NCI-H1930 (cell line): ENCODE measurements at regions not wholly inside any gene's neighbourhood (a gene's known extent, or its start where the extent isn't known, plus 50 kb on each side); places are given as distances from the start of the nearest gene placed in this dataset.

Experiments
- DNase-seq, 2 experiments: peaks; one replicate each; lab custom pipeline; 2025; lab: John Stamatoyannopoulos, UW

- DNase-seq: no peak
Measured at GRCh38 chr10:54983255-54983654, 182.2 kb upstream of the PCDH15 start.

GRCh38 chr10:54962134-54962900 is 161.3 kb upstream of the PCDH15 start:
- DNase-seq: no peak

- no peak for DNase-seq
Measured at GRCh38 chr10:54961040-54961439, 160.0 kb upstream of the PCDH15 start.

GRCh38 chr10:54958844-54959243 is 157.8 kb upstream of the PCDH15 start:
- DNase-seq: no peak

DNA sequence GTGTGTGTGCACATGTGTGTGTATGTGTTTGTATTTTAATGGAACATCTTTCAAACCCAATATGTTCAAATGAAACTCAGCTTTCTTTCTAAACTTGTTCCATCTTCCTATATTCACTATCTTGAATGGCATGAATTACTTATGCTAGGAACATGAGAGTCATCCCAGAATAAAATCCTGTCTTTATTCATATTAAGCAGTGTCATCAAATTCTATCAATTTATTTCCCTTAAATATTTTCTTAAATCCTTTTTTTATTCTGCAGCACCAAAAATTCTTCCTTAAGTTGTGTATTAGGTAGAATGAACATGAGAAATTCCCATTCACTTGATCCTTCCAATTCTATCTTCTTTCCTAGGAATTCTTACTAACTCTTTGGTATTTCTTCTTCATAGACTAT is 146.6 kb upstream of the PCDH15 start:
- no peak for DNase-seq

DNA sequence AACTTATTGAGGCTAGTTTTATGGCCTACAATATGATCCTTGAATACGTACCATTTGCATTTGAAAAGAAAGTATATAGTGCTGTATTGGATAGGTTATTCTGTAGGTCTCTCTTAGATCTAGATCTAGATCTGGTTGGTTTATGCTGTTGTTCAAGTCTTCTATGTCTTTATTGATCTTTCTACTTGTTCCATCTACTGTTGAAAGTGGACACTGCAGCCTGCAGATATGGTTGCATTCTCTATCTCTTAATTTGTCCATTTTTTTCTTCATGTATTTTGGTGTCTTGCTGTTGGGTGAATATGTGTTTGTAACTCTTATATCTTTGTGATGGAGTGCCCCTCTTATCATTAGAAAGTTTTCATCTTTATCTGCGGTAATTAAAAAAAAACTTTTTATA is 139.4 kb upstream of the PCDH15 start:
- DNase-seq: no peak

- DNase-seq: no peak
Measured at GRCh38 chr10:54914049-54914448, 113.0 kb upstream of the PCDH15 start.

GRCh38 chr10:54909165-54909564 is 108.1 kb upstream of the PCDH15 start:
- no peak for DNase-seq

DNA sequence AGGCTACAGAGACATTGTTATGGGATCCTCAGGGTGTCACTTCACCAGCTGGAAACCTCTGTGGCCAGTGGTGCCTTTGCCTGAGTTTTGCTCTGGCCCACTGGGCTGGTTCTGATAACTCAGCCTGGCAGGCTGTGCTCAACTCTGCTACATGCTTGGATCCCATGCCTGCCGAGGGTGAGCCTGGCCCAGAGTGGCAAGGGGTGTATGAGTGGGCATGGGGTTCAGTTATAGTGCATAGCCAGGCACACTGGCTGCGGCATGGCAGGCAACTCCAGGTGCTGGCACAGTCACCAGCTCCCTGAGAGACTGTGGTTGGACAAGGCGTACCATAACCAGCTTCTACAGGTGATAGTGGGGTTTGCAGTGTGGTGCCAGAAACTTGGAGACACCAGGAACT is 107.0 kb upstream of the PCDH15 start:
- DNase-seq: no peak

DNA sequence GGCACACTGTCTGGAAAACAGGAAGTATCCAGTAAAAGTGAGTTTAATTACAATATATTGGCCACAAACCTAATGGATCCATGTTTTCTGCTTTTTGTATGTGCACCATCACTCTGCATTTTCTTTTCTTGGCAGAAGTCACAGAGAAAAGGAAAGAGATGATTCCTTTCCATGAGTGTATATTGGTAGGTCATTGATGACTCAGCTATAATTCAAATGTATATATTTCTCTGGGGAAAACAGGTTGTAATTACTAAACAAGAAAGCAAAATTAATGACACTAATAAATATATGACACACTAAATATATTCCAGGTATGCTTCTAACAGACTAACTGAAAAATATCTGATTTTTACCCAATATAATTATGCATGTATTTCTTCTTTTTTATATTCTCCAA is 105.9 kb upstream of the PCDH15 start:
- DNase-seq: no peak

DNA sequence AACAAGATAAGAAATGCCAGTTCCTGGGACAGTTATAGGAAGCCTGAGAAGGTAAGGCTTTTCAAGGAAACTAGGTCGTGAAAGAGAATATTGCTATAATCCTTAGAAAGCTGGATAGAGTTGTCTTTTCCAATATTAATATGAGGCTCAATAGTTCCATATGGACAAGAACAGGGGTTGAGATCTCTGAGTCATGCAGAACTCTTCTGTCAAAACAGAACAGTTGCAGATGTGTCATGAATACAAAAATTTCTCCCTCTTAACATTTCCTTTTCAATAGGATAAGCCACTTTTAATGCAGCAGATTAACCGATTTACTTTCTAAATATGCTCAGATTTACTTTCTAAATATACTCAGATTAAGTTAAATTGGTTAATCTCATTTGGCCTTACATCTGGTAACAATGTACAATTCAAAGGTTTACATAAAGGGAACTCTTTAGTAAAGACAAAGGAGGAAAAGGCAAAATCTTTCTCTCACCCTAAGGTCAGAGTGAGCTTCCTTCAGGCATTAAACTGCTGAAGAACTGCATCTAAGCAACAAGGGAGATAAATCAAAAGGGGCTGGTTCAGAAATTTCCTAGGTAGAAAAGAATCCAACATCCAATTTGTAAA is 104.7 kb upstream of the PCDH15 start:
- no peak for DNase-seq

DNA sequence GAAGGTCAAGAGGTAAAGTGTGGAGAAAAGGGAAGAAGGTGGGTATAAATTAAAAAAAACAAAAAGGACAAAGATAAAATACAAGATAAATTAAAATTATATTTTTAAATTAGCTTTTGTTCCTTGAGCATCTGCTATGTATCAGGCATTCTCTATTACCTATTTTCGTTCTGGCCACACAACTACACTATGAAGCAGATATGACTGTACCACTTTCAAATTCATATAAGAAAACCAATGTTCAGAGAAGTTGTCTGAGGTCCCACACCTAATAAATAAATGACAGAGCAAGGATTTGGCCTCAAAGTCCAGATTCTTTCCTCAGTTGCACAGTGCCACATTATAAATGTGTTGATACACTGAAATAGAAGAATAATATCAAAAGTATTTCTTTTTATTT is 103.8 kb upstream of the PCDH15 start:
- no peak for DNase-seq

DNA sequence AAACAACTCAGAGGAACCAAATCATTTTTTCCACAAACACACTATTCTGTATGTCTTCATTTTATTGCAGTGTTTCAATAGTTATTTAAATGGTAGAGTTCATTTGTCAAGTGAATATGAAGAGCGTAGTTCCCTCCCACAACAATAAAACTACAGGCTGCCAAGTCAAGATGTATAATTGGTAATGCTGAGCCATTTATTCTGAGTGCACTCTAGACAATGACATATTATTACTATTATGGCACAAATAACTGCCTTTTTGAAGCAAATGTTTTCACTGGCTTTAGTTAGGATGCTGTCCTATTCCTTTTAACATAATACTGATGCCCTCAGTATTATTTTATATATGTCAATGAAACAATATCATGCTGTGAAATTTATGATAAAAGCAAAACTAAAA is 102.7 kb upstream of the PCDH15 start:
- DNase-seq: no peak

- DNase-seq: no peak
Measured at GRCh38 chr10:54900584-54900983, 99.6 kb upstream of the PCDH15 start.

GRCh38 chr10:54880996-54881395 is 80.0 kb upstream of the PCDH15 start:
- no peak for DNase-seq

DNA sequence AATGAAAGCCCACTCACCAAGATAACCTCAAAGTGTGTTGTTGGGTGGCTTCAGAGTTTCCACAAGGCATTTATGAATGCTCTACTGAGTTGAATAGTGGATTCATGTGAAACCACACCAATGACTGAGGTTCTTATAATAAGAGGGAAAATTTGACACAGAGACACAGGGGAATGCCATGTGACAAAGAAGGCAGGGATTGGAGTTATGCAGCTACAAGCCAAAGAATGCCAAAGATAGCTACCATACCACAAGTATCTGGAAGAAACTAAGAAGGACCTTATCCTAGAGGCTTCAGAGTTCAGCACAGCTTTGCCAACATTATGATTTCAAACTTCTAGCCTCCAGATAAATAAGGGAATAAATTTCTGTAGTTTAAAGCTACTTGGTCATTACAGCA is 68.0 kb upstream of the PCDH15 start:
- DNase-seq: no peak

- DNase-seq: no peak
Measured at GRCh38 chr10:54866666-54867065, 65.6 kb upstream of the PCDH15 start.

DNA sequence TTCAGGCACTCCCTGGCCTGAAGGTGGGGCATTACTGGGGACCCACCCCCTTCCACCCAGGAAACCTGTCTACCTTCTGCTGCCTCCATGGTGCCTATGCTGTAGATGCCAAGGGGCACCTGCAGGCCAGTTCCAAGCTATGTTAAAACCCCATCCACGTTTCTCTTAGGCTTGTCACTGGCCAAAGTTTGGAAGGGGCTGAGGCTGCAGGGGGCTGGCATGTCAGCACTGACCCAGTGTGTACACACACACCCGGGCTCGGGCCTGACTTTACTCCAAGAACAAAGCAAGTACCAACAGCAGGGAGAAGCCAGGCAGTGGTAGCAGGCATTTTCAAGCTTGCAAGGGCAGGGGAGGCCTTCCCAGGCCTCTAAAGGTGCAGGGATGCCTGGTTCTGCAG is 53.8 kb upstream of the PCDH15 start:
- DNase-seq: no peak

- DNase-seq: no peak
Measured at GRCh38 chr10:54854389-54854788, 53.4 kb upstream of the PCDH15 start.

DNA sequence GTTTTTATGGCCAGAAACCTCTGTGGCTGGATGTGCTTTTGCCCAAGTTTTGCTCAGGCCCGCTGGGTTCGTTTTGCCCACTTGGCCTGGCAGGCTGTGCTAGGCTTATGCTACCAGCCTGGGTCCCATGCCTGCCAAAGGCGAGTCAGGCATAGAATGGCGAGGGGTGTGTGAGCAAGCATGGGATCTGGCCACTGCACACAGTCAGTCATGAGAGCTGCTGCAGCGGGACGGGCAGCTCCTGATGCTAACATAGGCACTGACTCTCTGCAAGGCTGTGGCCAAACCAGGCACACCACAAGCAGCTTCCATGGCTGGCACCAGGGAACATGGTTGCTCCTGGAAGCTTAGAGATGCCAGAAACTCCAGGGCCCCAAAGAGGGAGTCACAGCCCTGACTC is 52.9 kb upstream of the PCDH15 start:
- no peak for DNase-seq
